ENCODE measurements at regions not wholly inside any gene's neighbourhood (a gene's known extent, or its start where the extent isn't known, plus 50 kb on each side); places are given as distances from the start of the nearest gene placed in this dataset.

GRCh38 chr18:68466672-68467071 lies 248.2 kb downstream of the TMX3 start:
- TF ChIP-seq POLR2AphosphoS5 (IDR thresholded peaks at IDR 0.05; ENCODE audit: low read depth, low read length) (no peak), TAF1 (IDR thresholded peaks at IDR 0.05; ENCODE audit: low read depth, low read length) (no peak), POLR2A (IDR thresholded peaks at IDR 0.05; ENCODE audit: low read depth, low read length) (no peak)

Measured in GM12891 (cell line).